GM21367 (cell line): ENCODE measurements at regions not wholly inside any gene's neighbourhood (a gene's known extent, or its start where the extent isn't known, plus 50 kb on each side); places are given as distances from the start of the nearest gene placed in this dataset.

ENCODE experiments used
- ATAC-seq: cut with Tn5 transposase; IDR thresholded peaks from one replicate; pipeline ENCODE4 v1.9.1; 2021; ENCODE audit not compliant: unreplicated experiment

DNA sequence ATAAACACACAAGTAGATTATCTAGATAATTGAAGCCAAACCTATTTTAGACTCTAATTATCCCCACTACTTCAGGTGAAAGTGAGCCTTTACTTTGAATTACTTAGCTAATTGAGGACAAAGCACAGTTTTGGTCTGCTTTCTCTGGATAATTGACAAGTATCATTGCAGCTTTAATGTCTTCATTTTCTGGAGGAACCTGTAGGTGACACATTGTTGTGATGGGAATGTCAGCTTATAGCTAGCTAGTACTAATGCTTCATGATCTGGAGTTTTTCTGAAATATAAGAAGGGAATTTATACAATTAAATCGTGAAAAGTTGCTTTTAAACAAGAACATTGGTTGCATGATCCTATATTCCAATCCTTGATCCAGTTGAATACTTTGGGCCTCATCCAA, 319.3 kb upstream of the CITED2 start:
- ATAC-seq, result no peak

DNA sequence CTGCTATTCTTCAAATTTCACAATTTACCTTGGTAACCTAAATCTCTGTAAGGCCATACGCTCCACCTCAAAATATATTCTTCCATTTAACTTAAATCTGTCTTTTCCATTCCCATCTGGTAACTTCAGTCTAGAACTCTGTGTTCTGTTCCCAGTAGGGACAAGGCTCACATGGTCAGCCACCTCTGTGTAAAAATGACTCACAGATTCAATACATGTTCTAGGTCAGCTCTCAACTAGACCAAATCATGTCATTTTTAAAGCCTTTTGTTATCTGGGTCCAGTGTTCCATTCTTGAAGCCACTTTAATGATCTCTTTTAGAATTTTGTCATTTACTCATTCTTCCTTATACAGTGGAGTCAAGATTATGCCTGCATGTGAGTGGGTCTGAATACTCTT, 315.6 kb upstream of the CITED2 start:
- no peak for ATAC-seq

- no peak for ATAC-seq
Observed at GRCh38 chr6:139687055-139687454, 312.6 kb upstream of the CITED2 start.

DNA sequence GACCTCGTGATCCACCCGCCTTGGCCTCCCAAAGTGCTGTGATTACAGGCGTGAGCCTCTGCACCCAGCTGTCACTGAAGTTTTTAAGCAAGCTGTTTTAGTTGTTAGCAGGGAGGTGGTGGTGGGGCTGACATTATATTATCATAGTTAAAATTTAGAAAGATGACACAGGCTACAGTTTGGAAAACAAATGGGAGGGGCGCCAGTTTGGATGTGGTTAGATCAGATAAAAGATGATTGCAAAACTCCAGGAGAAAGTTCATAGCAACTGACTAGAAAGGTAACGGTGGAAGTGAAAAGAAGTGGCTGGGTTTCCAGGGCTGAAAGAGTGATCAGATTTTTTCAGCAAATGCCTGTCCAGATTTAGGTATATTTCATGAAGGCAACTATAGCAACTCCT, 311.9 kb upstream of the CITED2 start:
- ATAC-seq, result no peak

DNA sequence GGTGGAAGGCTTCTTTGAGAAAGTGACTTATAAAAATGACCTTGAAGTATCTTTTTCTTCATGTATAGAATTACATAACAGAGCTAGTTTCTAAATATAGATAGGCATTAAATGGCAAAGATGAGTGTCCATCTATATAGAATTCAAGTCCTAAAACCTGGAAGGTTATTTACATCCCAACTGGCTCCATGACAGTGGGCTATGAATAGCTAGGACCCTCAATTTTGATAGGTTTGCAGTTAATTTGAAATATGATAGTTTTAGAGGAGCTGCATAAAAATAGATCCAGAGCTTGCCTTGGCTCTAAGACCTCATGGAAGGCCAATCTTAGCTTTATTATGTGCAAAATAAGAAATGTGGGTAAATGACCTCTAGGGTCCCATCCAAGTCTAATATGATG, 310.6 kb upstream of the CITED2 start:
- ATAC-seq, result no peak

GRCh38 chr6:139680819-139681218, 306.4 kb upstream of the CITED2 start:
- ATAC-seq, result no peak

DNA sequence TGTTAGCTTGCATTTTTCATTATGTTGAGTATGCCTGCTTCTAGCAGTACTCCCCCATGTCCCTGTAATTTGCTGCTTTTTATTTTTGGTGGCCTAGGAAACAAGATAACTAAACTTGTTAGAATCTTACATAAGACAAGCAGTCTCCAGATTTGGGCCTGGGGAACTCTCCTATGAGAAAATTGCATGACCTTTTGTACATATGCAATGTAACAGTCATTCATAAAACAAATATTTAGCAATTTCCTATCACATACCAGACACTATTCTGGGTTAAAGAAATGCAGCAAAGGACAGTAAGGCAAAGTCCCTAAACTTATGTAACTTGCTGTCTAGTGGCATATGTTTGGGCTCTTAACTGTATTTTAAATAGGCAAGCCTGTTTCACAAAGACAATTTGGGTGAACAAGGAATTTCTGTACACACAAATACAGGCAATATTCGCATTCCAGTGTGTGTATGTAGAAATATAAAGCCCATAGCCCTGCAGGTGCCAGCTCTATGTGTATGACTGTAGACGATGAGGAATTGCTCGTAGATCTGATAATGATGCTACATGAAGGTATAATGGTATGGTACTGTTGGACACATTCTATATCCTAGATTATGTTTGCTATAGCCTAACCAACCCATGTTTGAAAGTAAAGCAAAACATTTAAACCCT, 305.2 kb upstream of the CITED2 start:
- ATAC-seq, result no peak

- no peak for ATAC-seq
Observed at GRCh38 chr6:139676718-139677117, 302.3 kb upstream of the CITED2 start.

DNA sequence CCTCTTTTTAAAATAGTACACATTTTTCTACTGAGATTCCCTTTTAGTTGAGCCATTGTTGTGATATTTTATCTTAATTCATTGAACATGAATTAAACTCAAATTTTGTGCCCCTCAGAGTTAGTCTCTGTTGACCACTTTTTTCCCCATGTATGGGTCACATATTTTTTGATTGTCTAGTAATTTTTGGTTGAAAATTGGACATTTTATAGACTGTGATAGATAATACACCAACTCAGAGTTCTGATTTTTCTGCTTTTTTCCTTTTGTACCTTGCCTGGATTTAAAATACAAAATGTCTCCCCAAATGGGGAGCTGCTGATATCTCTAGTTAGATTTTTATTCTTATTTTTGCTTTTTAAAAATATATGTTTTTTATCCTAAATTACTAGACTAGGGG, 291.8 kb upstream of the CITED2 start:
- ATAC-seq, result no peak

GRCh38 chr6:139663996-139664395, 289.5 kb upstream of the CITED2 start:
- no peak for ATAC-seq

DNA sequence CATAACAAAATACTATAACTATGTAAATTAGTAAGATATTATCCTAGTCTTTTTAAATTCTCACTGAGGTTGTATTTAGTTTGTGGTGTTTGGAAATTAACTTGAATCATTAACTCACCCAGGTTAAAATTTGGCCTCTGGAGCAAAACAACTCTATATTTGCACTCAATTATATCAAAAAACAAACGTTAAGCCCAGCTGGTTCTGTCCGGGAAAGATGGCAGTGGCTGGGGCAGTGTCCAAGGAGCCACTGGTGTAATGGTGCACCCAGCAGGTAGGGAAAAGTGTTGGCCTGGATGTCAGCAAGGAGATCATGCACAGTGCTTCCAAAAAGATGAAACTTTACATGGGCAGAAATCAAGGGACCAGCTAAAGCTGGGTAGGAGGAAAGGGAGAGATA, 285.3 kb upstream of the CITED2 start:
- ATAC-seq, result no peak

- ATAC-seq, result no peak
Observed at GRCh38 chr6:139659196-139659595, 284.7 kb upstream of the CITED2 start.

- no peak for ATAC-seq
Observed at GRCh38 chr6:139657119-139657518, 282.7 kb upstream of the CITED2 start.

- ATAC-seq, result no peak
Observed at GRCh38 chr6:139655783-139656705, 281.6 kb upstream of the CITED2 start.

DNA sequence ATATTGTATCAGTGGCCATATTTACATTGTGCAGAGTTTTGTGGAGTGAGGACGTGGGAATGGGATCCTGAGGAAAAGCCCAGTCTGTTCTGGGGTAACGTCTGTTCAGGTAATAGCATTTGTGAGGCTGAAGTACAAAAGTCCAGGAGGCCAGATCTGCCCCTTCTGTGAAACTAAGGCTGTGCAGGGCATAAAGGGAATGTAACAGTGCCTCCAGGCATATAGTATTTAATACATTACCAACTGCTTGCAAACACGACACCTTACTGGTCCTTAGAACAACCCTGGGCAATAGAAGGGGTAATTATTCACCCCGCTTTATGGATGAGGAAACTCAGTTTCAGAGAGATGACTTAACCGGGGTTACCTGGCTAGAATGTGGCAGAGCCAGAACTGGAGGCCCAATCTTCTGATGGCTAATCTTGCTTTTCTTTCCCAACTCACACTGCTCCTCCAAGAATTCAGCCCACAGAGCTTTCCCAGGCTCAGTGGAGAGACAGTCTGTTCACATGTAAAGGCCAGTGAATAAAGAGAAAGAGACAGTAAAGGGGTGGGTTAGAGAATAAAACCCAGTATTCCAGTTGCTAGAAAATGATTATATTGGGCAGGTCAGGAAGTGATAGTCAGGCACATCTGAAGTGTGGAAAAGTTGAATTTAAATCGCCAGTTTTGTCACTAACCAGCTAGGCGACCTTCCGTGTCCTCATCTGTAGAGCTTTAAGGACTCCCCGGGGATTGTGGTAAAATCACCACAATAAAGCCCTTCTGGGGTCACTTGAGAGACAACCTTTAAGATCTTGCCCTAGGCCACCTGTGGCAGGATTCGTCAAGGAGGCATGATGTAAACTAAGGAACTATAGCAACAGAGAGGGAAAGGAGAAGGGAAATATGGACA, 280.7 kb upstream of the CITED2 start:
- ATAC-seq, result no peak

DNA sequence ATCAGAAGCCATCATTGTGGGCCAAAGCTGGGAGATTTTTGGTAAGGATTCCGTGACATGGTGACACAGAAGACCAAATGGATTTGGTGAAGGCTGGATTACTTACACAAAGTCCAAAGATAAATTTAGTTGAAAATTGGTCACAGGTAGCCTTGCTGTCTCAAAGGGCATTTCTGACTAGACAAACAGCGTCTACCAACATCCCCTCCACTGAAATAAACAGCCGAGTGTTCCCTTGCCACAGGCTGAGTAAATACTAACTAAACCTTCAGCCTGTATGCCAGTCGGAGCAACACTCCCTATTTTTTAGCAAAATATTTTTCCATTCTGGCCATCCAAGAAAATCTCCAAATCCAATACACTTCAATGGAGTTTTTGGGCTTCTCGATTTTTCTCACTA, 279.9 kb upstream of the CITED2 start:
- ATAC-seq, result no peak

GRCh38 chr6:139653111-139653510, 278.7 kb upstream of the CITED2 start:
- ATAC-seq, result no peak

- no peak for ATAC-seq
Observed at GRCh38 chr6:139650941-139651340, 276.5 kb upstream of the CITED2 start.

DNA sequence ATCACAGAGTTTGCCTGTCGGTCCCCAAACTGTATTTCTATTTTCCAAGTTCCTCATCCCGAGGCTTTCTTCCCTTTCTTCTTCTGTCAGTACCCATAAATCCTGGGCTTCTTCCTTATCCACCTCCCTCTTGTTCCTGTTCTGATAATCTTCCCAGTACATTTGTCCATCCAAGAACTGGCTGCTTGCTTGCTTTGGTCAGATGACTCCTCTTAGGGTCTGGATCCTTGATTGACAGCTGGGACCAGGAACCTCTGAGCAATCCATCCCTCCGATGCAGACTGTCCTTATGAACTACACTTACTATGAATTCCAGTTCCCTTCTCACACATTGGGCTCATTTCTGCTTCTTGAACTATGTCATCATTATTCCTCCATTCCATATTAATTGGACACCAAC, 275.3 kb upstream of the CITED2 start:
- no peak for ATAC-seq

DNA sequence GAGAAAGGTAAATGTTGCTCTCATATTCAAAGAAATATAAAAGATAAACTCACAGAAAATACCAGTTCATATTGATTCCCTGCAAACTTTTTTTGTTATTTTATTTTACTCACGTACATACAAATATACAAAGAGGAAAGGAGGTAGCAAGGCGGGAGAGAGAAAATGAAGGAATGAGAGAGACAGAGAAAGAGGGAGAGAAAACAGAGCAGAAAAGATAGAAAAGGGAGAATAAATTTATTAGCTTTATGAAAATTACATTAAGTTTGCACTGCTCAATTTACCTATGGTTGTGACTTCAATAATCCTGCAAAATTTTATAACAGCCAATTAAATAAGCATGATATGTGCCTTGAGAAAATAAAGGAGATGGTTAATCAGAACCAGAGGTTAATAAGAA, 274.7 kb upstream of the CITED2 start:
- ATAC-seq, result no peak

DNA sequence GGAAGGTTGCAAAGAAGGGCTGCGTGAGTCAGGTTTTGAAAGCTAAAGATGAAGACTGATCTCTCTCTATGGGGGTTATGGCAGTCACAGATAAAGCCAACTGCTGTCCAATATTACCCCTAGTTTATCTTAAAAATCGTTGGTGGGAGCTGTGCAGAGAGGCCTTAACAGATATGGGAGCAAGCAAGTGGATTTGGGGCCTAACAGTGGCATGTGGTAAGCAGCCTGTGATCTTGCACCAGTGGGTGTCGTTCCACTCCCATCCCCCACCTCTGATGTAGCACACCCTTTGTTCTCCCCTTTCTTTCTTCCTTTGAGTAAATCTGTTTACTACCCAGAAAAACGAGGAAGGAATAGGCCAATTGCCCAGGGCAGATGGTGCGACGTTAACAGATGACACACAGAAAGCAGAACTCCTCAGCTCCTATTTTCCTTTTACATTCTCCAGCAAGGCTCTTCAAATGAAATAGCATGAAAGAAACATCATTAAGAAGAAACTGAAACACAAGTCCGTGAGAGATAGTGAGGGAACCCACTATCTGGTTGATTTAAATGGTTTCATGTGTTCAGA, 274.1 kb upstream of the CITED2 start:
- no peak for ATAC-seq
